K562 (cell line): ENCODE measurements at regions not wholly inside any gene's neighbourhood (a gene's known extent, or its start where the extent isn't known, plus 50 kb on each side); places are given as distances from the start of the nearest gene placed in this dataset.

Source experiments
- ATAC-seq: fragments of 200-7000 bp; cut with Tn5 transposase; 3 replicates; pipeline ENCODE4 v1.9.1; 2020; ENCODE audit warnings: moderate library complexity
- BruUV-seq: library from RNA; stranded (reverse); fragments of 400-500 nt; replicated peaks from 2 replicates; lab custom pipeline; 2021; lab: Mats Ljungman, UMichigan
- CTCF ChIA-PET: fragments of 300-600 bp; formaldehyde crosslinking; extraction: SDS; loops from one replicate; lab custom pipeline; 2021; ENCODE audit warnings: low intra/inter-chr PET ratio; lab: Yijun Ruan, JAX
- POLR2A ChIA-PET: fragments of 300-600, 350-650 bp; sonication (Branson Sonifier 250); formaldehyde crosslinking; extraction: SDS; loops from one replicate; lab custom pipeline; 2021; ENCODE audit warnings: antibody characterized with exemption, inconsistent platforms; lab: Yijun Ruan, JAX
- DNase-seq, 4 experiments: peaks; one replicate each; pipeline versions ENCODE4 v3.0.0 to v3.0.0-alpha.2; 2011 to 2018; ENCODE audit warnings: low spot score in 3 of 4, mixed read lengths in 3 of 4; ENCODE audit errors: extremely low read depth in 1 of 4
- FAIRE-seq: peaks from 2 replicates; lab custom pipeline; 2011; peaks lifted over from hg19 to GRCh38; lab: Jason Lieb, UNC
- H2AFZ ChIP-seq: 2 replicates; pipeline ENCODE4 v1.6.0; 2011; ENCODE audit warnings: low read depth, low read length, control low read depth, inconsistent platforms
- H3K27ac ChIP-seq: fragments of 200-600 bp; 3 replicates; pipeline ENCODE4 v1.8.0; 2011; ENCODE audit warnings: low read depth, mild to moderate bottlenecking, control low read depth, inconsistent platforms, low read length, moderate library complexity, mixed read lengths; ENCODE audit errors: extremely low read depth
- H3K27me3 ChIP-seq, 2 experiments: fragments of 300-600 bp in 1 of 2; 2 replicates in 1 of 2; 3 replicates in 1 of 2; pipeline versions ENCODE4 v1.6.0 to v1.8.0; 2011; ENCODE audit warnings: inconsistent platforms in 2 of 2, low read length in 2 of 2, mild to moderate bottlenecking in 1 of 2, mixed read lengths in 1 of 2, moderate library complexity in 1 of 2; ENCODE audit not compliant: control insufficient read depth in 2 of 2, insufficient read depth in 2 of 2
- H3K36me3 ChIP-seq: fragments of 300-600 bp; 3 replicates; pipeline ENCODE4 v1.8.0; 2011; ENCODE audit warnings: mild to moderate bottlenecking, low read length, inconsistent platforms; ENCODE audit not compliant: control insufficient read depth, insufficient read depth
- H3K4me1 ChIP-seq, 2 experiments: fragments of 200-600 bp in 1 of 2; replicated peaks in 1 of 2; 2 replicates in 1 of 2; 3 replicates in 1 of 2; pipeline versions ENCODE4 v1.5.1 to v1.8.0; 2011; ENCODE audit warnings: inconsistent platforms in 2 of 2, low read length in 2 of 2, mild to moderate bottlenecking in 1 of 2, mixed read lengths in 1 of 2, moderate library complexity in 1 of 2; ENCODE audit not compliant: control insufficient read depth in 2 of 2, insufficient read depth in 2 of 2
- H3K4me2 ChIP-seq: 2 replicates; pipeline ENCODE4 v1.6.1; 2011; ENCODE audit warnings: low read length, control low read depth, inconsistent platforms, mixed read lengths; ENCODE audit not compliant: insufficient read depth
- H3K4me3 ChIP-seq: fragments of 200-600 bp; sonication (generic), shearing (Covaris generic); 2 replicates; pipeline ENCODE4 v1.5.1; 2016; ENCODE audit warnings: control low read depth, inconsistent platforms
- H3K79me2 ChIP-seq: fragments of 200-600 bp; 3 replicates; pipeline ENCODE4 v1.8.0; 2011; ENCODE audit warnings: low read length, inconsistent platforms; ENCODE audit not compliant: control insufficient read depth, insufficient read depth
- H3K9ac ChIP-seq, 2 experiments: 2 replicates each; pipeline versions ENCODE4 v1.6.0 to v1.6.1; 2011; ENCODE audit warnings: low read depth in 2 of 2, low read length in 2 of 2, control low read depth in 1 of 2, inconsistent platforms in 1 of 2, mild to moderate bottlenecking in 1 of 2, mixed read lengths in 1 of 2; ENCODE audit not compliant: insufficient read depth in 1 of 2
- H3K9me1 ChIP-seq: one replicate; pipeline ENCODE4 v1.6.0; 2011; ENCODE audit warnings: inconsistent platforms, mild to moderate bottlenecking, low read length, moderate library complexity; ENCODE audit not compliant: control insufficient read depth, insufficient read depth
- H3K9me3 ChIP-seq: replicated peaks from 2 replicates; pipeline ENCODE4 v1.5.1; 2011; ENCODE audit warnings: low read depth, low read length, inconsistent platforms; ENCODE audit not compliant: control insufficient read depth, insufficient read depth
- H4K20me1 ChIP-seq: replicated peaks from 2 replicates; pipeline ENCODE4 v1.6.1; 2011; ENCODE audit warnings: low read length, inconsistent platforms, mixed read lengths; ENCODE audit not compliant: control insufficient read depth, insufficient read depth
- FOXM1 ChIP-seq, 2 experiments: fragments of 450-650 bp in 1 of 2; sonication (generic) in 1 of 2; formaldehyde crosslinking in 1 of 2; IDR thresholded peaks; 2 replicates each; pipeline versions ENCODE4 v1.6.1 to v1.9.0; 2017 to 2022; ENCODE audit warnings: low read depth in 2 of 2, mild to moderate bottlenecking in 2 of 2, missing genetic modification reagents in 1 of 2, moderate library complexity in 1 of 2
- L3MBTL2 ChIP-seq: fragments of 450-650 bp; IDR thresholded peaks from 2 replicates; pipeline ENCODE4 v1.6.1; 2016; ENCODE audit warnings: mild to moderate bottlenecking, moderate library complexity
- POLR3A ChIP-seq: IDR thresholded peaks from 2 replicates; pipeline ENCODE4 v1.6.1; 2011; ENCODE audit warnings: borderline replicate concordance, mild to moderate bottlenecking, moderate library complexity; ENCODE audit not compliant: insufficient read length, insufficient read depth; ENCODE audit errors: extremely low read depth
- RFX1 ChIP-seq: fragments of 450-650 bp; IDR thresholded peaks from 2 replicates; pipeline ENCODE4 v1.6.1; 2016; ENCODE audit warnings: mild to moderate bottlenecking, moderate library complexity
- STAT5A ChIP-seq: IDR thresholded peaks from 2 replicates; pipeline ENCODE4 v1.6.1; 2012; ENCODE audit warnings: low read length, inconsistent platforms, borderline replicate concordance
- TBL1XR1 ChIP-seq, 2 experiments: IDR thresholded peaks; 2 replicates each; pipeline ENCODE4 v1.6.1; 2012; ENCODE audit warnings: improper control_type of control experiment in 2 of 2, low read length in 2 of 2, mild to moderate bottlenecking in 1 of 2
- TGIF2 ChIP-seq: sonication (generic); formaldehyde crosslinking; IDR thresholded peaks from 2 replicates; pipeline ENCODE4 v1.8.1; 2022; ENCODE audit warnings: mild to moderate bottlenecking, missing genetic modification reagents, moderate library complexity
- ZFP30 ChIP-seq: fragments of 250-450 bp; sonication (Bioruptor Pico); IDR thresholded peaks from 2 replicates; pipeline ENCODE4 v1.8.0; 2022; ENCODE audit warnings: moderate library complexity, mild to moderate bottlenecking, inconsistent platforms, borderline replicate concordance
- ZNF143 ChIP-seq: sonication (generic); formaldehyde crosslinking; IDR thresholded peaks from 2 replicates; pipeline ENCODE4 v1.9.0; 2022; ENCODE audit warnings: mild to moderate bottlenecking, missing genetic modification reagents
- ZNF175 ChIP-seq: fragments of 200-800 bp; sonication (Bioruptor generic); IDR thresholded peaks from 2 replicates; pipeline ENCODE4 v1.6.1; 2016; ENCODE audit warnings: low read depth, mild to moderate bottlenecking, missing genetic modification characterization, missing compliant biosample characterization
- ZNF347 ChIP-seq: fragments of 450-650 bp; formaldehyde crosslinking; IDR thresholded peaks from 2 replicates; pipeline ENCODE4 v1.4.0; 2020; ENCODE audit warnings: low read depth, mild to moderate bottlenecking, moderate library complexity
- WGBS: fragments of 100-300 bp; shearing (Covaris generic); methylation state at CpG from one replicate; pipeline ENCODE4 v1.1.6; 2016; ENCODE audit warnings: low coverage, mixed read lengths; ENCODE audit not compliant: insufficient coverage; ENCODE audit errors: missing lambda C conversion rate; 5-methylcytosine and 5-hydroxymethylcytosine counted together
- in situ Hi-C: fragments of 300-500 bp; cut with MboI; formaldehyde crosslinking; loops from 4 replicates; pipeline ENCODE4 v1.15.0; 2018; ENCODE audit warnings: inconsistent platforms, mixed read lengths
- intact Hi-C: fragments of 100-400 bp; cut with micrococcal nuclease; formaldehyde crosslinking; loops from 2 replicates; pipeline ENCODE4 v1.14.2; 2022

- in situ Hi-C loops (no loop called here), intact Hi-C loops (no loop called here)
- no peak for DNase-seq
Measured at GRCh38 chr10:125260260-125260659, 99.9 kb upstream of the CTBP2 start.

GRCh38 chr10:125259651-125260050 is 99.3 kb upstream of the CTBP2 start:
- no peaks in the 10 kb centered on the region for H3K4me1 ChIP-seq
- no peak overlapping the region for H3K4me3 ChIP-seq
- TF ChIP-seq FOXM1 (IDR thresholded peaks at IDR 0.05; ENCODE audit: low read depth) (no peak), FOXM1 (CRISPR knock-in tag; IDR thresholded peaks at IDR 0.05; ENCODE audit: low read depth) (no peak), POLR3A (no peak), ZNF347 (CRISPR knock-in tag) (no peak), TGIF2 (CRISPR knock-in tag) (no peak), RFX1 (no peak)
- no peaks in the 10 kb centered on the region for H3K36me3 ChIP-seq
- H3K4me2 ChIP-seq: no peak overlapping the region
- FAIRE-seq (no peak), ATAC-seq (no peak), DNase-seq (no peak)
- ChIA-PET CTCF (no interaction called here), POLR2A (no interaction called here)
- intact Hi-C loops: no loop called here
- H2AFZ ChIP-seq: no peak overlapping the region
- no peak overlapping the region for H3K9ac ChIP-seq
- no peaks in the 10 kb centered on the region for H3K9me1 ChIP-seq
- no peak overlapping the region for H3K27ac ChIP-seq
- peaks cover 2 to 25% of the 10 kb centered on the region in 2 experiments; a peak in 3 of 5 replicates for H3K27me3 ChIP-seq
- H3K79me2 ChIP-seq: no peaks in the 10 kb centered on the region
- 0% methylated on average over 3 of the region's 4 CpGs for WGBS
- in situ Hi-C loops: no loop called here
- no peaks in the 10 kb centered on the region for H3K9me3 ChIP-seq
- no TSS peak for BruUV-seq
- H4K20me1 ChIP-seq: no peaks in the 10 kb centered on the region

More at GRCh38 chr10:125260260-125260659, 99.9 kb upstream of the CTBP2 start:
- Histone ChIP-seq H3K36me3 (no peaks in the 10 kb centered on the region), H3K27me3 (peaks cover 2 to 31% of the 10 kb centered on the region in 2 experiments; a peak in 3 of 5 replicates), H3K4me2 (no peak overlapping the region), H3K79me2 (no peaks in the 10 kb centered on the region), H3K9me1 (no peaks in the 10 kb centered on the region), H3K9ac (no peak overlapping the region), H3K9me3 (no peaks in the 10 kb centered on the region), H3K27ac (no peak overlapping the region), H3K4me3 (no peak overlapping the region), H4K20me1 (no peaks in the 10 kb centered on the region), H2AFZ (no peak overlapping the region), H3K4me1 (no peaks in the 10 kb centered on the region)
- ChIA-PET CTCF (no interaction called here), POLR2A (no interaction called here)
- no peak for FAIRE-seq
- no TSS peak for BruUV-seq
- TF ChIP-seq ZNF143 (CRISPR knock-in tag) (no peak), L3MBTL2 (no peak), ZNF175 (no peak), ZFP30 (CRISPR knock-in tag) (no peak), STAT5A (no peak), TBL1XR1 (IDR thresholded peaks at IDR 0.05; ENCODE audit: low read length in 2 of 2) (no peak)
- ATAC-seq: no peak
- WGBS: 2% methylated on average over 6 of the region's 9 CpGs
